HG02938 (cell line): ENCODE measurements at regions not wholly inside any gene's neighbourhood (a gene's known extent, or its start where the extent isn't known, plus 50 kb on each side); places are given as distances from the start of the nearest gene placed in this dataset.

Experiments
- ATAC-seq: cut with Tn5 transposase; IDR thresholded peaks from one replicate; pipeline ENCODE4 v1.9.1; 2021; ENCODE audit warnings: mild to moderate bottlenecking, moderate library complexity; ENCODE audit not compliant: unreplicated experiment

- ATAC-seq: peak; percentile 94
These were observed 311.9 kb upstream of the PRDM1 start for GRCh38 chr6:105774247-105774646.

- ATAC-seq: no peak
These were observed 314.7 kb upstream of the PRDM1 start for GRCh38 chr6:105771313-105771970.

GRCh38 chr6:105769987-105770386, 316.1 kb upstream of the PRDM1 start:
- no peak for ATAC-seq

GRCh38 chr6:105769197-105769596, 316.9 kb upstream of the PRDM1 start:
- ATAC-seq: no peak

GRCh38 chr6:105767541-105767940, 318.6 kb upstream of the PRDM1 start:
- no peak for ATAC-seq

- ATAC-seq: no peak
These were observed 320.9 kb upstream of the PRDM1 start for GRCh38 chr6:105765239-105765638.

GRCh38 chr6:105764315-105764714, 321.8 kb upstream of the PRDM1 start:
- ATAC-seq: no peak

GRCh38 chr6:105763866-105764265, 322.3 kb upstream of the PRDM1 start:
- ATAC-seq: no peak

- no peak for ATAC-seq
These were observed 325.4 kb upstream of the PRDM1 start for GRCh38 chr6:105760746-105761145.

- no peak for ATAC-seq
These were observed 326.2 kb upstream of the PRDM1 start for GRCh38 chr6:105759946-105760345.

- ATAC-seq: no peak
These were observed 327.1 kb upstream of the PRDM1 start for GRCh38 chr6:105759015-105759414.

GRCh38 chr6:105757512-105758200, 328.5 kb upstream of the PRDM1 start:
- ATAC-seq: peak; percentile 94

- no peak for ATAC-seq
These were observed 330.3 kb upstream of the PRDM1 start for GRCh38 chr6:105755885-105756284.

- ATAC-seq: no peak
These were observed 332.4 kb upstream of the PRDM1 start for GRCh38 chr6:105753620-105754211.

GRCh38 chr6:105753207-105753606, 332.9 kb upstream of the PRDM1 start:
- ATAC-seq: no peak

- no peak for ATAC-seq
These were observed 336.0 kb upstream of the PRDM1 start for GRCh38 chr6:105750089-105750488.

- ATAC-seq: no peak
These were observed 337.4 kb upstream of the PRDM1 start for GRCh38 chr6:105748737-105749161.

GRCh38 chr6:105747823-105748405, 338.2 kb upstream of the PRDM1 start:
- ATAC-seq: no peak

GRCh38 chr6:105746509-105746908, 339.6 kb upstream of the PRDM1 start:
- peak; percentile 54 for ATAC-seq

- no peak for ATAC-seq
These were observed 340.0 kb upstream of the PRDM1 start for GRCh38 chr6:105746130-105746505.

GRCh38 chr6:105745464-105746129, 340.5 kb upstream of the PRDM1 start:
- peak; percentile 60 for ATAC-seq
